HUDEP-2 (cell line): ENCODE measurements at regions not wholly inside any gene's neighbourhood (a gene's known extent, or its start where the extent isn't known, plus 50 kb on each side); places are given as distances from the start of the nearest gene placed in this dataset.
A peak's percentile ranks its signal among the peaks of the same experiment; 100 is the strongest.

Experiments used
- DNase-seq, 76 experiments: peaks; one replicate each; lab custom pipeline; 2025; ENCODE audit not compliant: unreplicated experiment in 76 of 76; lab: John Stamatoyannopoulos, UW

DNA sequence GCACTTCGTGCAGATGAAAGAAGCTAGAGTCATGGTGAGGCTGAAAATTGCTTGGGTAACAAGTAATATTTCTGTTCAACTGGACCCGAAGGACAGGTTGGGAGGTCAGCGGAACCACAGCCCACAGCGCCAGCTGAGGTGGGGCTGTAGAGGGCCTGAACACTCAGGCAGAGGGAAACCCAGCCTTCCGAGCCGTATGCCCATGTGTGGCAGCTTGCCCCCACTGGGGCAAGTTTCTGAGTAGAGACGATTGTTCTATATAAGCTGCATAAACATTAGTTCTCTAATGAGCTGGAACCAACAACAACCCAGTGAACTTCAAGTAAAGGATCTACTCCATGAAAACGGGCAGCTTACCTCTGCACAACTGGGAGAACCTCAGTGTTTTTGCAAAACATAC lies 58.4 kb upstream of the TNS3 start:
- no peak for DNase-seq

DNA sequence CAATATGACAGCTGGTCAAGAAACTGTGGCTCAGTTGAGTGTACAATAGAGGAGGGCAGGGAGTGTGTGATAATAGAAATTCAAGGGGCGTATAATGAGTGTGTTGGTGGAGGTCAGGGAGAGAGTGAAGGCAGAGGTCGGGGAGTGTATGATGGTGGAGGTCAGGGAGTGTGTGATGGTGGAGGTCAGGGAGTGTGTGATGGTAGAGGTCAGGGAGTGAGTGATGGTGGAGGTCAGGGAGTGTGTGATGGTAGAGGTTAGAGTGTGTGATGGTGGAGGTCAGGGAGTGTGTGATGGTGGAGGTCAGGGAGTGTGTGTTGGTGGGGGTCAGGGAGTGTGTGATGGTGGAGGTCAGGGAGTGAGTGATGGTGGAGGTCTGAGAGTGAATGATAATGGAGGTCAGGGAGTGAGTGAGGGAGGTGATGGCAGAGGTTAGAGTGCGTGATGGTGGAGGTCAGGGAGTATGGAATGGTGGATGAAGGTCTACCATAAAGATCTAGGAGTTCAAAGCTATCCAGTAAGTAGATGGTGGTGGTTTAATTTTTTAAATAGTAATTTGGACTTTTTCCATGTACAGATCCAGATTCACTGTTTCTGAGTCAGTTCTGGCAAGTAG lies 57.7 kb upstream of the TNS3 start:
- DNase-seq: no peak

DNA sequence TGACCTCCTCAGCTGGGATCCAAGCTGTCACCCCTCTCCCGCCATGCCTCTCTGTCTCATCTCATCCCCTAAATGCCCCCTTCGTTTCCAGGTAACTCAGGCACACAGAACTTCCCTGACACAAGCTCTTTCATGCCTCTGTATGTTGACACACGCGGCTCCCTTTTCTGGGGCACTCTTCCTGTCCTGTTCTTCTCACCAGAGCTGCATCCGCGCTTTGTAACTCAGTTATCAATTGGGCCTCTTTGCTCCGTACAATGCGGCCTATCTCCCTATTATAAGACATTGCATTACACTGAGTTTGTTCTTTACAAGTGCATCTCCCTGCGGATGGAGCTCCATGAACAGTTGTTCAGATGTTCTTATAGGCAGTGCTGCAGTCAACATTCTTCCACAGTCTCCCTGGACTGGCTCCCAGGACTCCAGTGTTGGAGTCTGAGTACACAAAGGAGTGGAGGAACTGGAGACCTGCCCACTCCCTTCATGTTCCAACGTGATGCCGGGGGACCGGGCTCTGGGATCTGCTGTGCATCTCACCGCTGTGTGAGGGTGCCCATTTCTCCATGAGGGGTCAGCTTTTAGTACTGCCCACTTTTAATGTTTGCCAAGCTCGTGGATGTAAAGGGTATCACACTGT lies 56.9 kb upstream of the TNS3 start:
- no peak for DNase-seq

DNA sequence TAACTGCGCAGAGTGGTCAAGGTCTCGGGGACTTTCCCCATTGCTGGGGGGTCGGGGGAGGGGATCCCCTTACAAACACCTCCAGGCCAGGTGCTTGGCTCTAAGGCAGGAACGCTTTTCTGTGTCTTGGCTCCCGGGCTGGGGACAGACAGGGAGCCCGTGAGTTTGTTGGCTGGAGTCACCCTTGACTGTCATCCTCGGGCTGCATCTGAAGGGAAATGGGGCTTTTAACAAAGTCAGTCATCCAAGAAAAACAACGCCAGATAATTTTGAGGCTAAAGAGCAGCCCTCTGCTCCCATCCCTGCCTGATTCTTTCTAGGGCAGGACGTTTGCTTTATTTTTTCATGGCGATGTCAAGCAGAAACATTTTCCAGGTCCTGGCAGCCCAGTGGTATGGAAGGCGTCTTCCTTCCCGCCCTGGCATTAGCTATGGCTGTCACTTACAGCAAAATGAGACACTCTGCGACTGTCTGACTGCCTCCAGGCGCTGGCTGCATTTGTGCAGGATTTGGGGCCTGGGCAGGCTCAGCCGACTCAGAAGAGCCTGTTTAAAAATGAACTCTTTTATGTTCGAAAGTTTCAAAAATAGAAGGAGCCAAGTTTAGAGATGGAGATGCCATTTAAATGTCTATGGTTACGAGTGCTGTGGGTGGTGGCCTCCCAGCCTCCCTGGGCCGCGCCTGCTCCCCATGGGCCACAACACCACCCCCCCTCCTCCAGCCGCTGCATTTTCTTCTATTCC lies 54.7 kb upstream of the TNS3 start:
- DNase-seq: no peak

DNA sequence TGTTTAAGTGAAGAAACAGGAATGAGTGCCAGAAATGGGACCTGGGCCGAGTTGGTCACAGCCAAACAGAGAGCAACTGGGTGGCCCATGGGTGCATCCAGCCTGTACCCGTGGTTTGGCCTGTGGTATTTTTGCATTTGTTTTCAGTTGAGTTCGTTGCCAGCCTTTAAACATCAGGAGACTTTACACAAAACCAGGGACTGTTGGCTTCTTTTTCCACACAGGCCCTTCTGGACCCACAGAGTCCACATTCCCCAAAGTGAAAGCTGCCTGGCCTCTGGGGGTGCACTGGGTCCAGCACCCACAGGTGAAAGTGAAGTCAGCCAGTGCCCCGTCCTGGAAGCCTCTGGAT lies 54.1 kb upstream of the TNS3 start:
- no peak for DNase-seq

DNA sequence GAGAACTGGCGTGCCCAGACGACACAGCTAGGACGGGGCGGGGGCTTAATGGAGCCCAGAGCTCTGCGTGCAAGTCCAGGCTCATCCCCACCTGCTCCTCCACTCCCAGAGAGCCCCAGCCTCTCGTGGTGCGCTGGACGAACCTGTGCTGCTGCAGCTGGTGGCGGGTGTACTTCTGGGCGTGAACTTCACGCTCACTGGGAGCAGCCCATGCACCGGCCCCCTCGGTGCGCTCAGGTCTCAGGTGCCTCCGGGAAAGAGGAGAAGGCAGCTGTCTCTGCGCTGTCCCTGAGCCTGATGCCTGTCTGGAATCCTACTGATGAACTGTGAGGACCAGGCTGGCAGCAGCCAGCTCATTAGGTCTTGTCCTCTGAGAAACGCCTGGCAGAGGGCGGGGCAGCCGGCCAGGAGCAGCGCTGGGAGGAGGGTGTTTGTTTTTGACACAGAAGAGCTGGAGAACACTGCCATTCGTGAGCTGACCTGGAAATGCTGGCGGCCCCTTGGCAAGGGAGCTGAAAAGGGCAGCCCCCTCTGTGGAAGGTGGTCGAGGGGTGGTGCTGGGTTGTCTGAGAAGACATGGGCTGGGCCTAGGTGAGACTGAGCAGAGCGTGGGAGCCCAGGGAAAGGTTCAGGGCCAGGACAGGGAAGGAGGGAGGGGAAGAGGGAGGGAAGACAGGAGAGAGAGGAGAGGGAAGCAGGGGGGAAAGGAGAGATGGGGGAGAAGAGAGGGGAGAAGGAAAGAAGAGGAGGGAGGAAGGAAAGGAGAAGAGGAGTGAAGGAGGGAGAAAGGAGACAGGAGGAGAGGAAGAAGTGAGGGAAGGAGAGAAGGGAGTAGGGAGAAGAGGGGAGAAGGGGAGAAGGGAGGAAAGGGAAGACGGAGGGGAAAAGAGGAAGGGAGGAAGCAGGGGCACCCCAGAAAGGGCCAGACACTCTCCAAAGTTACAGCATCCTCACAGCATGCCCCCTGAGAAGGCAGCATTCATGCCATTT lies 53.5 kb upstream of the TNS3 start:
- peak in 1 of 76 experiments; percentile 15 for DNase-seq

DNA sequence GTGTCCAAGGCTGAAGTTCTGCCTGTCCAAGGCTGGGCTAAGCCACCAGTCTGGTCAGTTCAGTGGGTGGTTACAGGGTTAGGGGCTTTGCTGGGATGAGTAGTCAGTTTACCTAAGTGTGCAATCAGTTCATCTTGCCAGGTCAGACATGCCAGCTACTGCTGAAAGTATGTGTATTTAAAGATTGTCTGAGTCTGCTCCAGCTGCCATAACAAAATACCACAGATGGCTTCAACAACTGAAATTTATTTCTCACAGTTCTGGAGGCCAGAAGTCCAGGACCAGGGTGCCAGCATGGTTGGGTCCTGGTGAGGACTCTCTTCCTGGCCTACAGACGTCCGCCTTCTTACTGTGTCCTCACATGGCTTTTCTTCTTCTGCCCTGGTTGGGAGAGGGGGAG lies 52.4 kb upstream of the TNS3 start:
- DNase-seq: no peak

DNA sequence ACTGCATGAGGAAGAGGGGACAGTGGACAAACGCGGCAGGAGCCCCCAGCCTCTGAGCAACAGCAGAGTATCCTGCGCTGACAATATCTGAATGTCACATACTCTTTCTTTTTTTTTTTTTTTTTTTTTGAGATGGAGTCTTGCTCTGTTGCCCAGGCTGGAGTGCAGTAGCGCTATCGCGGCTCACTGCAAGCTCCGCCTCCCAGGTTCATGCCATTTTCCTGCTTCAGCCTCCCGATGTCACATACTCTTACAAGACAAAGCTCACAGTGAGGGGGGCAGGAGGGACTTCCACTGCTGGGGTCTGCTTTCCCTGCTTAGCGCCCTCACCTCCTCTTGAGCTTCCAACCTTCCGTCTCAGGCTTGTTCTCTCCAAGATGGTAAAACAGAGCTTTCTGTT lies 51.2 kb upstream of the TNS3 start:
- DNase-seq: no peak
